Naive thymus-derived CD4-positive, alpha-beta T cell (primary cell): ENCODE measurements at regions not wholly inside any gene's neighbourhood (a gene's known extent, or its start where the extent isn't known, plus 50 kb on each side); places are given as distances from the start of the nearest gene placed in this dataset.

ENCODE experiments used
- ATAC-seq: fragments of 150-1000 bp; cut with Tn5 transposase; 2 replicates; pipeline ENCODE4 v1.10.0; 2021; ENCODE audit warnings: mild to moderate bottlenecking, moderate library complexity
- CTCF ChIA-PET: fragments of 350-600 bp; sonication (Branson Sonifier 250); formaldehyde crosslinking; loops from one replicate; lab custom pipeline; 2021; ENCODE audit warnings: antibody characterized with exemption; lab: Charles Lee
- POLR2A ChIA-PET: fragments of 350-600 bp; sonication (Branson Sonifier 250); formaldehyde crosslinking; loops from one replicate; lab custom pipeline; 2021; ENCODE audit warnings: antibody characterized with exemption, inconsistent platforms; lab: Charles Lee
- DNase-seq, 9 donors: peaks; one replicate each; pipeline versions ENCODE4 v3.0.0 to v3.0.0-alpha.2; 2020 to 2022; ENCODE audit warnings: mixed read lengths in 1 of 9
- H3K27ac ChIP-seq: one replicate; pipeline ENCODE4 v1.7.0; 2013; ENCODE audit warnings: mild to moderate bottlenecking, low read depth, low read length, moderate library complexity
- H3K27me3 ChIP-seq, 2 donors: one replicate each; pipeline ENCODE4 v1.7.0; 2013; ENCODE audit warnings: low read length in 2 of 2, mild to moderate bottlenecking in 2 of 2, moderate library complexity in 2 of 2; ENCODE audit not compliant: control insufficient read depth in 2 of 2, insufficient read depth in 2 of 2
- H3K36me3 ChIP-seq, 3 experiments: 1 replicate in 2 of 3; 2 replicates in 1 of 3; pipeline ENCODE4 v1.7.0; 2013; ENCODE audit warnings: low read length in 3 of 3, mild to moderate bottlenecking in 3 of 3, moderate library complexity in 1 of 3; ENCODE audit not compliant: insufficient read depth in 3 of 3, control insufficient read depth in 2 of 3
- H3K4me1 ChIP-seq, 2 donors: one replicate each; pipeline ENCODE4 v1.7.0; 2013; ENCODE audit warnings: low read length in 2 of 2, mild to moderate bottlenecking in 2 of 2, moderate library complexity in 1 of 2; ENCODE audit not compliant: control insufficient read depth in 2 of 2, insufficient read depth in 2 of 2
- H3K4me3 ChIP-seq: 2 replicates; pipeline ENCODE4 v1.7.0; 2013; ENCODE audit warnings: mild to moderate bottlenecking, low read length
- H3K9me3 ChIP-seq, 3 experiments: 1 replicate in 2 of 3; 2 replicates in 1 of 3; pipeline ENCODE4 v1.7.0; 2013; ENCODE audit warnings: low read length in 3 of 3; ENCODE audit not compliant: control insufficient read depth in 2 of 3
- H3K27ac Mint-ChIP-seq, 9 donors: one replicate each; pipeline ENCODE4 v1.8.0; 2020 to 2022; ENCODE audit warnings: mixed read lengths in 9 of 9, mild to moderate bottlenecking in 8 of 9, moderate library complexity in 5 of 9, inconsistent platforms in 2 of 9
- H3K27me3 Mint-ChIP-seq, 5 donors: one replicate each; pipeline ENCODE4 v1.8.0; 2021 to 2022; ENCODE audit warnings: mixed read lengths in 5 of 5, mild to moderate bottlenecking in 1 of 5
- H3K36me3 Mint-ChIP-seq, 5 donors: one replicate each; pipeline ENCODE4 v1.8.0; 2020 to 2022; ENCODE audit warnings: mixed read lengths in 5 of 5, mild to moderate bottlenecking in 3 of 5, inconsistent platforms in 1 of 5
- H3K4me1 Mint-ChIP-seq, 7 donors: one replicate each; pipeline ENCODE4 v1.8.0; 2020 to 2022; ENCODE audit warnings: mixed read lengths in 7 of 7, mild to moderate bottlenecking in 3 of 7, inconsistent platforms in 1 of 7
- H3K4me3 Mint-ChIP-seq, 10 donors: one replicate each; pipeline ENCODE4 v1.8.0; 2020 to 2022; ENCODE audit warnings: mild to moderate bottlenecking in 10 of 10, mixed read lengths in 10 of 10, moderate library complexity in 6 of 10, inconsistent platforms in 2 of 10
- H3K9me3 Mint-ChIP-seq, 11 donors: one replicate each; pipeline ENCODE4 v1.8.0; 2020 to 2022; ENCODE audit warnings: mixed read lengths in 11 of 11, mild to moderate bottlenecking in 4 of 11, inconsistent platforms in 1 of 11, moderate library complexity in 1 of 11
- intact Hi-C, 2 donors: fragments of 100-400 bp; cut with micrococcal nuclease; formaldehyde crosslinking; loops; one replicate each; pipeline ENCODE4 v1.15.1; 2023

DNA sequence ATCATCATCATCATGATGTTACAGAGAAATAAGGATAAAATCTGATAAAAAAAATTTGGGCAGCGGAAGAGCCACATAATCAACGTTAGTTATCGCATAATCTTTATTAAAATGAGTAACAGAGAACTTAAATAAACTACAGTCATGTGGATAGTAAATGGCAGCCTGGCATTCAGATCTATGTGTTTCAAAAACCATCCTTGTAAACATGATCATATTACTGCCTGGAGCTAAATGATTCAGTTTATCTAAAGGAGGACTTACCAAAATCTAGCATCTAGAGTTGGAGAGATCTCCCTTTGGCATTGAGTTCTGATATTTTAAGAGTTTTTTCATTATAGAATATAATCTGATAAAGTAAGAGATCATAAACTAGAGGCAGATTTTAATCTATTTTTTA lies 200.1 kb upstream of the MGAT4C start:
- no peak for ATAC-seq
- H3K36me3 ChIP-seq = no peaks in the 10 kb centered on the region
- H3K27ac ChIP-seq = no peak overlapping the region
- no peaks in the 10 kb centered on the region for H3K27me3 Mint-ChIP-seq
- H3K4me3 ChIP-seq = no peak overlapping the region
- no peak overlapping the region for H3K27ac Mint-ChIP-seq
- H3K9me3 ChIP-seq = no peaks in the 10 kb centered on the region
- H3K9me3 Mint-ChIP-seq = peaks cover 0 to 5% (median 0%) of the 10 kb centered on the region in 11 donors
- intact Hi-C loops = no loop called here
- no peak for DNase-seq
- no peak overlapping the region for H3K4me3 Mint-ChIP-seq
- POLR2A ChIA-PET = no interaction called here
- no peaks in the 10 kb centered on the region for H3K36me3 Mint-ChIP-seq
- no peaks in the 10 kb centered on the region for H3K4me1 ChIP-seq
- H3K4me1 Mint-ChIP-seq = no peaks in the 10 kb centered on the region
- H3K27me3 ChIP-seq = no peaks in the 10 kb centered on the region
- CTCF ChIA-PET = no interaction called here

DNA sequence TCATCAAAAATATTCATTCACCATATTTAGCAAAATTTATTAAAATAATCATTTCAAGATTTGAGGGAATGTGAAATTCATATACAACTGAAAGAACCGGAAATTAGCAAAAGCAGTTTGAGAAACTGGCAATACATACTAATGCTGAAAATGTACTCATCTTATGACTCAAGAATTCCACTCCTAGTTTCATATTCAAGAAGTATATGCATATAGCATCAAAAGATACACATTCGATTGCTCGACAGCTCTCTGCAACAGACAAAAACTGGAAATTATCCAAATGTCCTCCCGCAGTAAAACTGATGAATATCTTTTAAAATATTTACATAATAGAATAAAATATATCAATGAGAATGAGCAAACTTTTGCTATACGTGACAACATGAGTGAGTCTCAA lies 189.2 kb upstream of the MGAT4C start:
- H3K27ac Mint-ChIP-seq = no peak overlapping the region
- Histone ChIP-seq H3K27ac (no peak overlapping the region), H3K9me3 (no peaks in the 10 kb centered on the region), H3K4me1 (no peaks in the 10 kb centered on the region), H3K4me3 (no peak overlapping the region), H3K36me3 (no peaks in the 10 kb centered on the region), H3K27me3 (no peaks in the 10 kb centered on the region)
- H3K36me3 Mint-ChIP-seq = no peaks in the 10 kb centered on the region
- peaks cover 0 to 16% (median 3%) of the 10 kb centered on the region in 11 donors for H3K9me3 Mint-ChIP-seq
- intact Hi-C loops = no loop called here
- ATAC-seq (no peak), DNase-seq (no peak)
- H3K4me3 Mint-ChIP-seq = no peak overlapping the region
- CTCF ChIA-PET = no interaction called here
- POLR2A ChIA-PET = no interaction called here
- H3K27me3 Mint-ChIP-seq = no peaks in the 10 kb centered on the region
- H3K4me1 Mint-ChIP-seq = no peaks in the 10 kb centered on the region

DNA sequence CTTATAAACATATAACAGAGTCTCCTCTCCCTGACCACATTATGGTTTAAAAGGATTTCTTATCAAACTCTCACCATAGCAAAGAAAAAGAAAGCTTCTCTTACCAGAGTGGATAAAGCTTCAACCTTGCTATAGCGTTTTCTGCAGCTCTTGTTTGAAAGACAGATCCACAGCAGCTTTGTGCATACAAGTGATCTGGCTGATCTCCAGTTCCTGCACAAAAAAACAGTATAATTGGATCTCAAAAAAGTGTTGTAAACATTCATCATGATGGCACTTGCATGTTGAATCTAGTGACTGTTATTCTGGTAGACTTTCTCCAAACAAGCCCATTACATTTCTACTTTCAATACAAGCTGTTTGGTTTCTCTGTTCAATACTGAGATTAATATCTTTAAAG lies 178.9 kb upstream of the MGAT4C start:
- intact Hi-C loops = no loop called here
- ChIA-PET POLR2A (no interaction called here), CTCF (no interaction called here)
- ATAC-seq (no peak), DNase-seq (no peak)
- no peak overlapping the region for H3K4me3 Mint-ChIP-seq
- peaks cover 0 to 9% (median 0%) of the 10 kb centered on the region in 3 experiments for H3K9me3 ChIP-seq
- H3K36me3 Mint-ChIP-seq = peaks cover 0 to 4% (median 0%) of the 10 kb centered on the region in 5 donors
- no peaks in the 10 kb centered on the region for H3K36me3 ChIP-seq
- no peak overlapping the region for H3K4me3 ChIP-seq
- H3K27me3 Mint-ChIP-seq = no peaks in the 10 kb centered on the region
- no peak overlapping the region for H3K27ac ChIP-seq
- no peaks in the 10 kb centered on the region for H3K4me1 ChIP-seq
- no peaks in the 10 kb centered on the region for H3K27me3 ChIP-seq
- peaks cover 2 to 31% (median 9%) of the 10 kb centered on the region in 11 donors for H3K9me3 Mint-ChIP-seq
- no peaks in the 10 kb centered on the region for H3K4me1 Mint-ChIP-seq
- no peak overlapping the region for H3K27ac Mint-ChIP-seq

DNA sequence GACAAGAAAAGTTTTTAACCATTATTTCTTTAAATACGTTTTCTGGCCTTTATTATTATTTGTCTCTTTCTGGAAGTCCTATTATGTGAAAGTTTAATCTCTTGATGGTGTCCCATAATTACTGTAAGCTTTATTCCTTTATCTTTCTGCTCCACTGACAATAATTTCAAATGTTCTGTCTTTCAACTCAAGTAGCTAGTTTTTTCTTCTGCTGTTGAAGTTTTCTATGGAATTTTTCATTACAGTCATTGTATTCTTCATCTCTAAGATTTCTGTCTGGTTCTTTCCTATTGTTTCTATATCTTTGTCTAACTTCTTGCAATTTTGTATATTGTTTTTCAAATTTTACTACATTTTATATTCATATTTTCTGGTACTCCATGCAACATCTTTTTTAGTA lies 173.6 kb upstream of the MGAT4C start:
- no peaks in the 10 kb centered on the region for H3K27me3 Mint-ChIP-seq
- no peak overlapping the region for H3K27ac Mint-ChIP-seq
- Histone ChIP-seq H3K9me3 (peaks cover 0 to 9% (median 0%) of the 10 kb centered on the region in 3 experiments), H3K36me3 (no peaks in the 10 kb centered on the region), H3K4me3 (no peak overlapping the region), H3K27me3 (no peaks in the 10 kb centered on the region), H3K27ac (no peak overlapping the region), H3K4me1 (no peaks in the 10 kb centered on the region)
- intact Hi-C loops = no loop called here
- ChIA-PET CTCF (no interaction called here), POLR2A (no interaction called here)
- DNase-seq (no peak), ATAC-seq (no peak)
- H3K9me3 Mint-ChIP-seq = peaks cover 0 to 44% (median 17%) of the 10 kb centered on the region in 11 donors
- no peak overlapping the region for H3K4me3 Mint-ChIP-seq
- H3K36me3 Mint-ChIP-seq = peaks cover 0 to 4% (median 0%) of the 10 kb centered on the region in 5 donors
- H3K4me1 Mint-ChIP-seq = no peaks in the 10 kb centered on the region

DNA sequence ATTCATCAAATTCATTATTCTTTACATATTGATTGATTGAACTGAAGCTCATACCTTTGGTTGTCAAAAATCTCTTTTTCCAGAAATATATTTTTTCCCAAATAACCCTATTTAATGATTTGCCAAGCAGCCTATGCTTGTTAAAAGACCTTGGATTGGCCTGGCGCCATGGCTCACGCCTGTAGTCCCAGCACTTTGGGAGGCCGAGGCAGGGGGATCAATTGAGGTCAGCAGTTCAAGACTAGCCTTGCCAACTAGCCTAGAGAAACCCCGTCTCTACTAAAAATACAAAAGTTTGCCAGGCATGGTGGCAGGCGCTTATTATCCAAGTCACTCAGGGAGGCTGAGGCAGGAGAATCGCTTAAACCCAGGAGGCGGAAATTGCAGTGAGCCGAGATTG lies 165.1 kb upstream of the MGAT4C start:
- no peaks in the 10 kb centered on the region for H3K27me3 ChIP-seq
- no peak for DNase-seq
- Mint-ChIP-seq H3K27ac (no peak overlapping the region), H3K36me3 (no peaks in the 10 kb centered on the region), H3K4me1 (no peaks in the 10 kb centered on the region), H3K4me3 (no peak overlapping the region), H3K9me3 (peaks cover 0 to 5% (median 2%) of the 10 kb centered on the region in 11 donors), H3K27me3 (no peaks in the 10 kb centered on the region)
- intact Hi-C loops = no loop called here
- H3K36me3 ChIP-seq = no peaks in the 10 kb centered on the region
- no peak overlapping the region for H3K4me3 ChIP-seq
- no peaks in the 10 kb centered on the region for H3K4me1 ChIP-seq
- ATAC-seq = no peak
- CTCF ChIA-PET = no interaction called here
- no peak overlapping the region for H3K27ac ChIP-seq
- POLR2A ChIA-PET = no interaction called here
- H3K9me3 ChIP-seq = no peaks in the 10 kb centered on the region

DNA sequence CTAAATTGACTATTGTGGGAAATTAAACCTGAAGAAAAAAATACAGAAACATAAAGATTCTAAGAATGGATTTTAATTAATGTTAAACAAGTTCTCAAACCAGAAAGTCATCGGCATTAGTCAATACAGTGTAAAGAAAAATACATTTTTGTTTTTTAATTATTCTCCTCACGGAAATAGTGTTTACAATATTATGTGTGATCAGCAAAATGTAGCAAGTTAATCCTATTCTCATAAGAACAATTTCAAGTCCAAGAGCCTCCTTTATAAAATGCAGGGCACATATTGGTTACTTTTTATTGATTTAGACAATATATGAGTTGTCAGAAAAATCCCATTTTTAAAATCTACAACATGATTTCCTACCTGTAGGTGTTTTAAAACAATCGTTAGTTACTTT lies 158.0 kb upstream of the MGAT4C start:
- no peak overlapping the region for H3K27ac ChIP-seq
- intact Hi-C loops = no loop called here
- no peaks in the 10 kb centered on the region for H3K4me1 ChIP-seq
- no peak for ATAC-seq
- Mint-ChIP-seq H3K9me3 (peaks cover 0 to 26% (median 13%) of the 10 kb centered on the region in 11 donors), H3K36me3 (no peaks in the 10 kb centered on the region), H3K4me1 (no peaks in the 10 kb centered on the region), H3K4me3 (no peak overlapping the region), H3K27me3 (no peaks in the 10 kb centered on the region), H3K27ac (no peak overlapping the region)
- ChIA-PET POLR2A (no interaction called here), CTCF (no interaction called here)
- H3K9me3 ChIP-seq = no peaks in the 10 kb centered on the region
- no peaks in the 10 kb centered on the region for H3K36me3 ChIP-seq
- H3K4me3 ChIP-seq = no peak overlapping the region
- no peak for DNase-seq
- H3K27me3 ChIP-seq = no peaks in the 10 kb centered on the region

DNA sequence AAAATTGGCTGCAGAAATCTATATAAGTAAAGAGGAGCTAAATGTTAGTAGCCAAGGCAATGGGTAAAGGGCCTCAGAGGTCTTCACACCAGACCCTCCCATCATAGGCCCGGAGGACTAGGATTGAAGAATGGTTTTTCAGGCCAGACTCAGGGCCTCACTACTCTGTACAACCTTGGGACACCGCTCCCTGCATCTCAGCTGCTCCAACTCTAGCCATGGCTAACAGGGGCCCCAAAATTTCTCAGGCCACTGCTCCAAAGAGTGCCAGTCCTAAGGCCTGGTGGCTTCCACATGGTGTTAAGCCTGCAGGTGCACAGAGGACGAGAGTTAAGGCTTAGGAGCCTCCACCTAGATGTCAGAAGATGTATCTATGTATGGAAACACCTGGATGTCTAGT lies 155.5 kb upstream of the MGAT4C start:
- Histone ChIP-seq H3K4me3 (no peak overlapping the region), H3K9me3 (no peaks in the 10 kb centered on the region), H3K36me3 (no peaks in the 10 kb centered on the region), H3K4me1 (no peaks in the 10 kb centered on the region), H3K27ac (no peak overlapping the region), H3K27me3 (no peaks in the 10 kb centered on the region)
- DNase-seq = no peak
- ChIA-PET POLR2A (no interaction called here), CTCF (no interaction called here)
- intact Hi-C loops = no loop called here
- Mint-ChIP-seq H3K4me1 (no peaks in the 10 kb centered on the region), H3K36me3 (no peaks in the 10 kb centered on the region), H3K9me3 (peaks cover 0 to 26% (median 13%) of the 10 kb centered on the region in 11 donors), H3K27ac (no peak overlapping the region), H3K4me3 (no peak overlapping the region), H3K27me3 (no peaks in the 10 kb centered on the region)
- ATAC-seq = no peak
